GM12878 (cell line): ENCODE measurements at regions not wholly inside any gene's neighbourhood (a gene's known extent, or its start where the extent isn't known, plus 50 kb on each side); places are given as distances from the start of the nearest gene placed in this dataset.

ENCODE experiments used
- ATAC-seq: fragments of 200-7000 bp; cut with Tn5 transposase; 3 replicates; pipeline ENCODE4 v1.9.1; 2020; ENCODE audit warnings: mild to moderate bottlenecking, moderate library complexity
- BruUV-seq: library from RNA; stranded (reverse); fragments of 400-500 nt; replicated peaks from 2 replicates; lab custom pipeline; 2021; lab: Mats Ljungman, UMichigan
- CTCF ChIA-PET: fragments of 300-600 bp; sonication (Branson Sonifier 250); formaldehyde crosslinking; extraction: SDS; loops from one replicate; lab custom pipeline; 2021; ENCODE audit warnings: inconsistent platforms; lab: Yijun Ruan, JAX
- POLR2A ChIA-PET: fragments of 350-600 bp; formaldehyde crosslinking; extraction: SDS; loops from one replicate; lab custom pipeline; 2021; ENCODE audit warnings: inconsistent platforms; lab: Charles Lee
- RAD21 ChIA-PET: fragments of 300-600 bp; sonication (Branson Sonifier 250); formaldehyde crosslinking; loops from one replicate; lab custom pipeline; 2023; ENCODE audit warnings: antibody characterized with exemption; ENCODE audit not compliant: unreplicated experiment; lab: Charles Lee
- SMC1A ChIA-PET: fragments of 300-600 bp; sonication (Branson Sonifier 250); formaldehyde crosslinking; loops from one replicate; lab custom pipeline; 2023; ENCODE audit not compliant: unreplicated experiment, uncharacterized antibody; lab: Charles Lee
- DNase-seq: peaks from one replicate; pipeline ENCODE4 v3.0.0-alpha.2; 2011; ENCODE audit warnings: low read depth, low spot score
- FAIRE-seq: peaks from 3 replicates; lab custom pipeline; 2011; peaks lifted over from hg19 to GRCh38; lab: Jason Lieb, UNC
- H2AFZ ChIP-seq: 2 replicates; pipeline ENCODE4 v1.6.0; 2011; ENCODE audit warnings: low read depth, low read length, control low read depth; ENCODE audit not compliant: control insufficient read depth
- H3K27ac ChIP-seq: 2 replicates; pipeline ENCODE4 v1.5.1; 2011; ENCODE audit warnings: control low read depth; ENCODE audit not compliant: control insufficient read depth, insufficient read depth
- H3K27me3 ChIP-seq, 2 experiments: replicated peaks in 1 of 2; 2 replicates each; pipeline versions ENCODE4 v1.6.0 to v1.6.1; 2011; ENCODE audit warnings: low read length in 1 of 2; ENCODE audit not compliant: control insufficient read depth in 2 of 2, insufficient read depth in 2 of 2
- H3K36me3 ChIP-seq, 2 experiments: 2 replicates each; pipeline ENCODE4 v1.5.1; 2011; ENCODE audit warnings: low read length in 1 of 2; ENCODE audit not compliant: control insufficient read depth in 2 of 2, insufficient read depth in 2 of 2
- H3K4me1 ChIP-seq: 2 replicates; pipeline ENCODE4 v1.6.1; 2011; ENCODE audit warnings: mild to moderate bottlenecking, low read length, moderate library complexity, mixed read lengths; ENCODE audit not compliant: control insufficient read depth, insufficient read depth
- H3K4me2 ChIP-seq: 2 replicates; pipeline ENCODE4 v1.6.0; 2011; ENCODE audit warnings: control low read depth; ENCODE audit not compliant: control insufficient read depth, insufficient read depth
- H3K4me3 ChIP-seq: fragments of 200-600 bp; sonication (generic); 2 replicates; pipeline ENCODE4 v1.5.1; 2016
- H3K79me2 ChIP-seq: 2 replicates; pipeline ENCODE4 v1.6.0; 2011; ENCODE audit warnings: low read length; ENCODE audit not compliant: control insufficient read depth, insufficient read depth
- H3K9ac ChIP-seq: 2 replicates; pipeline ENCODE4 v1.8.0; 2011; ENCODE audit warnings: low read length, control low read depth, mixed read lengths; ENCODE audit not compliant: control insufficient read depth, insufficient read depth
- H3K9me3 ChIP-seq: replicated peaks from 3 replicates; pipeline ENCODE4 v1.5.1; 2011; ENCODE audit warnings: mild to moderate bottlenecking, low read length; ENCODE audit not compliant: control insufficient read depth, insufficient read depth
- H4K20me1 ChIP-seq: 2 replicates; pipeline ENCODE4 v1.6.0; 2011; ENCODE audit not compliant: control insufficient read depth, insufficient read depth
- CHD2 ChIP-seq: IDR thresholded peaks from 2 replicates; pipeline ENCODE4 v1.6.1; 2011; ENCODE audit warnings: low read depth, low read length, improper control_type of control experiment, borderline replicate concordance
- E4F1 ChIP-seq: fragments of 450-650 bp; IDR thresholded peaks from 2 replicates; pipeline ENCODE4 v1.6.1; 2018; ENCODE audit warnings: borderline replicate concordance, mild to moderate bottlenecking; ENCODE audit not compliant: partially characterized antibody
- FOS ChIP-seq: IDR thresholded peaks from 3 replicates; pipeline ENCODE4 v1.6.1; 2011; ENCODE audit warnings: borderline replicate concordance; ENCODE audit not compliant: insufficient read length; ENCODE audit errors: extremely low read depth
- POLR2AphosphoS5 ChIP-seq: IDR thresholded peaks from 2 replicates; pipeline ENCODE4 v1.6.1; 2011; ENCODE audit warnings: mild to moderate bottlenecking, low read length, inconsistent platforms
- SUPT20H ChIP-seq: IDR thresholded peaks from 2 replicates; pipeline ENCODE4 v1.6.1; 2011; ENCODE audit warnings: low read depth, mild to moderate bottlenecking, low read length, moderate library complexity, borderline replicate concordance; ENCODE audit not compliant: control insufficient read depth
- TBL1XR1 ChIP-seq: IDR thresholded peaks from 2 replicates; pipeline ENCODE4 v1.6.1; 2012; ENCODE audit warnings: low read depth, low read length, improper control_type of control experiment
- USF1 ChIP-seq: IDR thresholded peaks from 2 replicates; pipeline ENCODE4 v1.6.1; 2011; ENCODE audit warnings: borderline replicate concordance, low read depth, mild to moderate bottlenecking, moderate library complexity, mixed read lengths, low read length; ENCODE audit not compliant: insufficient read depth; ENCODE audit errors: extremely low read length
- WRNIP1 ChIP-seq: IDR thresholded peaks from 2 replicates; pipeline ENCODE4 v1.6.1; 2011; ENCODE audit warnings: low read depth, low read length, improper control_type of control experiment, borderline replicate concordance
- ZNF274 ChIP-seq: IDR thresholded peaks from one replicate; pipeline ENCODE4 v1.8.0; 2011; ENCODE audit not compliant: insufficient read length, insufficient read depth
- ZNF592 ChIP-seq: fragments of 450-650 bp; IDR thresholded peaks from 2 replicates; pipeline ENCODE4 v1.6.1; 2017; ENCODE audit warnings: mild to moderate bottlenecking, moderate library complexity
- WGBS: methylation state at CpG from one replicate; pipeline ENCODE4 v1.1.6; 2016; ENCODE audit warnings: low lambda C conversion rate; ENCODE audit not compliant: insufficient replicate concordance, insufficient coverage; ENCODE audit errors: missing lambda C conversion rate; 5-methylcytosine and 5-hydroxymethylcytosine counted together
- in situ Hi-C: fragments of 300-500 bp; cut with MboI; formaldehyde crosslinking; loops from 9 replicates; pipeline ENCODE4 v1.14.3; 2018; ENCODE audit warnings: mixed read lengths
- intact Hi-C: fragments of 100-400 bp; cut with micrococcal nuclease; formaldehyde crosslinking; loops from one replicate; pipeline ENCODE4 v1.14.2; 2022; ENCODE audit not compliant: unreplicated experiment

- DNase-seq (no peak), FAIRE-seq (no peak), ATAC-seq (no peak)
- Histone ChIP-seq H3K36me3 (no peaks in the 10 kb centered on the region), H2AFZ (no peak overlapping the region), H3K9ac (no peak overlapping the region), H3K4me1 (no peaks in the 10 kb centered on the region), H3K9me3 (no peaks in the 10 kb centered on the region; the same call in 2 of the 3 replicates), H3K27me3 (no peaks in the 10 kb centered on the region), H3K4me3 (no peak overlapping the region), H4K20me1 (no peaks in the 10 kb centered on the region)
- in situ Hi-C loops (no loop called here), intact Hi-C loops (no loop called here)
- BruUV-seq, result no TSS peak
- CTCF ChIA-PET, result no interaction called here
- POLR2A ChIA-PET, result no interaction called here
- no peak for TF ChIP-seq TBL1XR1
- TF ChIP-seq CHD2, result no peak
- no peak for TF ChIP-seq USF1
- TF ChIP-seq E4F1, result no peak
- no peak for TF ChIP-seq SUPT20H
- TF ChIP-seq ZNF592, result no peak
- TF ChIP-seq POLR2AphosphoS5, result no peak
- TF ChIP-seq WRNIP1, result no peak
- TF ChIP-seq FOS, result no peak
- no peak for TF ChIP-seq ZNF274
- TF ChIP-seq, all 136 proteins: peak for 0
- no peaks in the 10 kb centered on the region for H3K79me2 ChIP-seq
- 59% methylated on average over 7 of the region's 7 CpGs for WGBS
- no peak overlapping the region for H3K4me2 ChIP-seq
- ChIA-PET RAD21 (no interaction called here), SMC1A (no interaction called here)
- H3K27ac ChIP-seq, result no peak overlapping the region
Measured at GRCh38 chr22:49039625-49040024, 788.0 kb downstream of the BRD1 start.
